GM19238 (cell line): ENCODE measurements at regions not wholly inside any gene's neighbourhood (a gene's known extent, or its start where the extent isn't known, plus 50 kb on each side); places are given as distances from the start of the nearest gene placed in this dataset.
"Not testable (repeated sequence)": the region's sequence is repeated elsewhere in the genome, so short reads cannot be mapped to it uniquely, and the experiment has no call there.

Source experiments
- DNase-seq: peaks from one replicate; pipeline ENCODE4 v3.0.0; 2011; ENCODE audit warnings: low spot score; ENCODE audit not compliant: insufficient read length

- DNase-seq, result not testable (repeated sequence)
These were observed 160.0 kb downstream of the DEFB131A start for GRCh38 chr4:9604031-9604892.

GRCh38 chr4:9604893-9605190, 160.6 kb downstream of the DEFB131A start:
- DNase-seq, result not testable (repeated sequence)

- no peak for DNase-seq
These were observed 164.1 kb downstream of the DEFB131A start for GRCh38 chr4:9608300-9608699.

GRCh38 chr4:9610321-9610720, 166.1 kb downstream of the DEFB131A start:
- not testable (repeated sequence) for DNase-seq

GRCh38 chr4:9611101-9611500, 166.9 kb downstream of the DEFB131A start:
- DNase-seq, result no peak

- not testable (repeated sequence) for DNase-seq
These were observed 145.0 kb upstream of the DRD5 start for GRCh38 chr4:9636411-9636810.

GRCh38 chr4:9659678-9660077, 121.8 kb upstream of the DRD5 start:
- not testable (repeated sequence) for DNase-seq

- not testable (repeated sequence) for DNase-seq
These were observed 120.5 kb upstream of the DRD5 start for GRCh38 chr4:9660955-9661354.

- DNase-seq, result not testable (repeated sequence)
These were observed 110.7 kb upstream of the DRD5 start for GRCh38 chr4:9670725-9671124.

- not testable (repeated sequence) for DNase-seq
These were observed 104.1 kb upstream of the DRD5 start for GRCh38 chr4:9677357-9677756.

GRCh38 chr4:9679704-9680478, 101.5 kb upstream of the DRD5 start:
- no peak for DNase-seq

- DNase-seq, result not testable (repeated sequence)
These were observed 98.3 kb upstream of the DRD5 start for GRCh38 chr4:9683174-9683573.

- not testable (repeated sequence) for DNase-seq
These were observed 96.4 kb upstream of the DRD5 start for GRCh38 chr4:9685016-9685415.

GRCh38 chr4:9685692-9686091, 95.7 kb upstream of the DRD5 start:
- no peak for DNase-seq

- not testable (repeated sequence) for DNase-seq
These were observed 90.7 kb upstream of the DRD5 start for GRCh38 chr4:9690636-9691237.

GRCh38 chr4:9691238-9692065, 90.0 kb upstream of the DRD5 start:
- DNase-seq, result peak; percentile 63

- not testable (repeated sequence) for DNase-seq
These were observed 88.5 kb upstream of the DRD5 start for GRCh38 chr4:9692791-9693491.

GRCh38 chr4:9694403-9694802, 87.0 kb upstream of the DRD5 start:
- DNase-seq, result not testable (repeated sequence)

- DNase-seq, result not testable (repeated sequence)
These were observed 85.4 kb upstream of the DRD5 start for GRCh38 chr4:9695994-9696393.

- DNase-seq, result not testable (repeated sequence)
These were observed 84.9 kb upstream of the DRD5 start for GRCh38 chr4:9696561-9696960.

- not testable (repeated sequence) for DNase-seq
These were observed 79.4 kb upstream of the DRD5 start for GRCh38 chr4:9702019-9702418.
